GM12891 (cell line): ENCODE measurements at regions not wholly inside any gene's neighbourhood (a gene's known extent, or its start where the extent isn't known, plus 50 kb on each side); places are given as distances from the start of the nearest gene placed in this dataset.

Experiments
- POLR2A ChIP-seq: IDR thresholded peaks from 2 replicates; pipeline ENCODE4 v1.6.1; 2011; ENCODE audit warnings: low read depth, low read length, control low read depth
- POLR2AphosphoS5 ChIP-seq: IDR thresholded peaks from 2 replicates; pipeline ENCODE4 v1.6.1; 2011; ENCODE audit warnings: low read depth, low read length, control low read depth
- TAF1 ChIP-seq: IDR thresholded peaks from 2 replicates; pipeline ENCODE4 v1.6.1; 2011; ENCODE audit warnings: low read depth, low read length, control low read depth

GRCh38 chr4:35695003-35695402 is 549.3 kb downstream of the ARAP2 start:
- no peak for TF ChIP-seq POLR2A
- TF ChIP-seq POLR2AphosphoS5 = no peak
- no peak for TF ChIP-seq TAF1
